ENCODE measurements at regions not wholly inside any gene's neighbourhood (a gene's known extent, or its start where the extent isn't known, plus 50 kb on each side); places are given as distances from the start of the nearest gene placed in this dataset.

DNA sequence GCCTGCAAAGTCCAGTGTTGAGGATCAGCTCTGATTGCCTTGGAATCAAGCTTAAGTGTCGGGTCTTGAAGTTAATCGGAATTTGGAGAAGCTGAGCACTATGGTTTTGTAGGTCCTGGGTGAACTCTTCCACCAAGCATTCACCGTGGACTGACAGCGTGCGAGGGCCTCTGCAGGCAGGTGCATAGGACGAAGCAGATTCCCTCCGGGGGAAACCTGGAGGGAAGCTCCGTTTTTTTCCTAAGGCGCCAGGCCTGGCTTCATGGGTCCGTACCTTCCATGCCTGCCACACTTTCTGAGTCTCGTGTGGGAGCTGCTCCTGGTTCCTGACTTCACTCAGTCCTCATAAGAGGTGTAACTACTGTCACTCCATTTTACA lies 170.1 kb downstream of the CRYBB2 start:
- POLR2A ChIA-PET: interaction anchor here (1.5 kb wide), 1 partner anchor 11 kb away, joined by 6 read pairs; no protein-coding TSS in a partner anchor
- DNase-seq (ENCODE audit: low spot score) (no peak), FAIRE-seq (no peak), ATAC-seq (no peak)
- H2AFZ ChIP-seq (ENCODE audit: low read length): no peak overlapping the region
- H3K79me2 ChIP-seq (ENCODE audit: insufficient read depth, low read length): peaks cover 87% of the 10 kb centered on the region
- no peaks in the 10 kb centered on the region for H3K9me3 ChIP-seq (ENCODE audit: low read length)
- peaks cover 0 to 1% of the 10 kb centered on the region in 2 experiments; a peak in 1 of 5 replicates for H3K36me3 ChIP-seq (replicated peaks in 1 of 2; ENCODE audit: control insufficient read depth in 1 of 2, insufficient read depth in 2 of 2, low read length in 2 of 2)
- 100% methylated on average over 2 of the region's 11 CpGs for whole genome bisulfite sequencing (ENCODE audit: low lambda C conversion rate)
- peaks cover 24% of the 10 kb centered on the region for H4K20me1 ChIP-seq (ENCODE audit: insufficient read depth, low read length)
- in situ Hi-C loops (cut with HindIII; ENCODE audit: extremely low pct_ligation_motif_present, low pct_unique_long_range_greater_than_20kb) (no loop called here), intact Hi-C loops (cut with micrococcal nuclease; ENCODE audit: unreplicated experiment) (no loop called here)
- no peak overlapping the region for H3K9ac ChIP-seq (ENCODE audit: insufficient read depth, low read depth, low read length)
- BruUV-seq (replicated peaks): no TSS peak
- no peak overlapping the region for H3K4me3 ChIP-seq (replicated peaks in 1 of 3; ENCODE audit: insufficient read depth in 1 of 3, low read depth in 2 of 3, low read length in 3 of 3)
- H3K27me3 ChIP-seq (ENCODE audit: control insufficient read depth in 1 of 2, insufficient read depth in 2 of 2, low read length in 2 of 2): no peaks in the 10 kb centered on the region
- H3K4me1 ChIP-seq (ENCODE audit: insufficient read depth, low read length): peaks cover 90% of the 10 kb centered on the region
- H3K4me2 ChIP-seq (ENCODE audit: low read depth, low read length): no peak overlapping the region; the same call in 1 of the 2 replicates
- no peak for TF ChIP-seq ZBTB7A (CRISPR knock-in tag; IDR thresholded peaks at IDR 0.05)
- TF ChIP-seq ZNF362 (CRISPR knock-in tag; IDR thresholded peaks at IDR 0.05; ENCODE audit: borderline replicate concordance): no peak
- TF ChIP-seq ZSCAN31 (CRISPR knock-in tag; IDR thresholded peaks at IDR 0.05; ENCODE audit: low read depth): no peak
- TF ChIP-seq, protein P1, sequence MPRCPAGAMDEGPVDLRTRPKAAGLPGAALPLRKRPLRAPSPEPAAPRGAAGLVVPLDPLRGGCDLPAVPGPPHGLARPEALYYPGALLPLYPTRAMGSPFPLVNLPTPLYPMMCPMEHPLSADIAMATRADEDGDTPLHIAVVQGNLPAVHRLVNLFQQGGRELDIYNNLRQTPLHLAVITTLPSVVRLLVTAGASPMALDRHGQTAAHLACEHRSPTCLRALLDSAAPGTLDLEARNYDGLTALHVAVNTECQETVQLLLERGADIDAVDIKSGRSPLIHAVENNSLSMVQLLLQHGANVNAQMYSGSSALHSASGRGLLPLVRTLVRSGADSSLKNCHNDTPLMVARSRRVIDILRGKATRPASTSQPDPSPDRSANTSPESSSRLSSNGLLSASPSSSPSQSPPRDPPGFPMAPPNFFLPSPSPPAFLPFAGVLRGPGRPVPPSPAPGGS (CRISPR knock-in tag; IDR thresholded peaks at IDR 0.05): 0 out of 2 replicates have a peak, but pooled peaks have one; percentile 35
- CTCF ChIA-PET (ENCODE audit: low intra/inter-chr PET ratio, low total read pairs): no interaction called here
- H3K27ac ChIP-seq (ENCODE audit: extremely low read length, insufficient read depth, low read length): peak overlapping the region; percentile 55

Data from HepG2 (cell line).